Nephron (organoid): ENCODE measurements at regions not wholly inside any gene's neighbourhood (a gene's known extent, or its start where the extent isn't known, plus 50 kb on each side); places are given as distances from the start of the nearest gene placed in this dataset.

ENCODE experiments used
- H3K27ac Mint-ChIP-seq, 3 experiments: 2 replicates each; pipeline ENCODE4 v1.8.0; 2020; ENCODE audit warnings: mixed read lengths in 3 of 3, mild to moderate bottlenecking in 2 of 3, moderate library complexity in 1 of 3
- H3K27me3 Mint-ChIP-seq: 2 replicates; pipeline ENCODE4 v1.8.0; 2021; ENCODE audit warnings: low read depth, mild to moderate bottlenecking, moderate library complexity, mixed read lengths
- H3K36me3 Mint-ChIP-seq: 2 replicates; pipeline ENCODE4 v1.8.0; 2020; ENCODE audit warnings: low read depth, mixed read lengths
- H3K4me1 Mint-ChIP-seq: 2 replicates; pipeline ENCODE4 v1.8.0; 2020; ENCODE audit warnings: mixed read lengths
- H3K4me3 Mint-ChIP-seq, 3 experiments: 2 replicates each; pipeline ENCODE4 v1.8.0; 2020; ENCODE audit warnings: mild to moderate bottlenecking in 3 of 3, mixed read lengths in 3 of 3, moderate library complexity in 2 of 3
- H3K9me3 Mint-ChIP-seq: 2 replicates; pipeline ENCODE4 v1.8.0; 2020; ENCODE audit warnings: mixed read lengths
- TF ChIP-seq, protein P1 (sequence below), 3 experiments: fragments of 200-600 bp; sonication (generic); IDR thresholded peaks; one replicate each; pipeline ENCODE4 v1.5.0; 2021; ENCODE audit warnings: antibody characterized with exemption in 3 of 3; ENCODE audit not compliant: unreplicated experiment in 3 of 3

DNA sequence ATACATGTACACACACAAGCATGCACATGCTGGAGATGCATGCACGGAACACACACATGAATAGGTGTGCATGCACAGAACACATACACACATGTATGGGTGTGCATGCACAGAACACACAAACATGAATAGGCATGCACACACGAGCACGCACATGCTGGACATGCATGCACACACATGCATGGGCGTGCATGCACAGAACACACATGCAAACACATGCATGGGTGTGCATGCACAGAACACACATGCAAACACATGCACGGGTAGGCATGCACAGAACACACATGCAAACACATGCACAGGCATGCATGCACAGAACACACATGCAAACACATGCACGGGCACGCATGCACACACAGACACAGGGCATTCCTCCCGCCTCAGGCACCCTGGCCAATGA is 382.3 kb downstream of the IRX2 start:
- TF ChIP-seq, protein P1, sequence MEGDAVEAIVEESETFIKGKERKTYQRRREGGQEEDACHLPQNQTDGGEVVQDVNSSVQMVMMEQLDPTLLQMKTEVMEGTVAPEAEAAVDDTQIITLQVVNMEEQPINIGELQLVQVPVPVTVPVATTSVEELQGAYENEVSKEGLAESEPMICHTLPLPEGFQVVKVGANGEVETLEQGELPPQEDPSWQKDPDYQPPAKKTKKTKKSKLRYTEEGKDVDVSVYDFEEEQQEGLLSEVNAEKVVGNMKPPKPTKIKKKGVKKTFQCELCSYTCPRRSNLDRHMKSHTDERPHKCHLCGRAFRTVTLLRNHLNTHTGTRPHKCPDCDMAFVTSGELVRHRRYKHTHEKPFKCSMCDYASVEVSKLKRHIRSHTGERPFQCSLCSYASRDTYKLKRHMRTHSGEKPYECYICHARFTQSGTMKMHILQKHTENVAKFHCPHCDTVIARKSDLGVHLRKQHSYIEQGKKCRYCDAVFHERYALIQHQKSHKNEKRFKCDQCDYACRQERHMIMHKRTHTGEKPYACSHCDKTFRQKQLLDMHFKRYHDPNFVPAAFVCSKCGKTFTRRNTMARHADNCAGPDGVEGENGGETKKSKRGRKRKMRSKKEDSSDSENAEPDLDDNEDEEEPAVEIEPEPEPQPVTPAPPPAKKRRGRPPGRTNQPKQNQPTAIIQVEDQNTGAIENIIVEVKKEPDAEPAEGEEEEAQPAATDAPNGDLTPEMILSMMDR (IDR thresholded peaks at IDR 0.05; ENCODE audit: unreplicated experiment in 3 of 3): no peak
- Mint-ChIP-seq H3K4me1 (no peaks in the 10 kb centered on the region), H3K27me3 (peaks cover 12% of the 10 kb centered on the region), H3K36me3 (no peaks in the 10 kb centered on the region), H3K9me3 (peaks cover 5% of the 10 kb centered on the region), H3K4me3 (no peak overlapping the region), H3K27ac (no peak overlapping the region)

DNA sequence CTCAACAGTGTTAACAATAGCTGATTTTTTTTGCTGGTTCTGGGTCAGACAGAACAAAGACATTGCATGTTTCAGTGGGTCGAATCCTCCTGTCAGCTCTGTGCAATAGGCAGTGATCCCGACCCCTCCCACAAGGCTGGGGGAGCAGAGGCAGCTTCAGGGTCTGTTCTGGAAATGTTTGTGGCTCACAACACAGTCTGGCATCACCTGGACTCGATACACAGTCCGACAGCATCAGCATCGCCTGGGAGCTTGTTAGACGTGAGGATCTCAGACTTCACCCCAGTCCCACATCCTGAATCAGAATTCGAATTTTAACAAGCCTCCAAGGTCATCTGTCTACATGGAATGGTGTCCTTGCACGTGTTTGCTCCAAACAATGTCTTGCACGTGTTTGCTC is 384.7 kb downstream of the IRX2 start:
- Mint-ChIP-seq H3K36me3 (no peaks in the 10 kb centered on the region), H3K27ac (no peak overlapping the region), H3K4me1 (no peaks in the 10 kb centered on the region), H3K4me3 (no peak overlapping the region), H3K9me3 (peaks cover 15% of the 10 kb centered on the region), H3K27me3 (peaks cover 9% of the 10 kb centered on the region)
- TF ChIP-seq, protein P1 (IDR thresholded peaks at IDR 0.05; ENCODE audit: unreplicated experiment in 3 of 3): no peak

DNA sequence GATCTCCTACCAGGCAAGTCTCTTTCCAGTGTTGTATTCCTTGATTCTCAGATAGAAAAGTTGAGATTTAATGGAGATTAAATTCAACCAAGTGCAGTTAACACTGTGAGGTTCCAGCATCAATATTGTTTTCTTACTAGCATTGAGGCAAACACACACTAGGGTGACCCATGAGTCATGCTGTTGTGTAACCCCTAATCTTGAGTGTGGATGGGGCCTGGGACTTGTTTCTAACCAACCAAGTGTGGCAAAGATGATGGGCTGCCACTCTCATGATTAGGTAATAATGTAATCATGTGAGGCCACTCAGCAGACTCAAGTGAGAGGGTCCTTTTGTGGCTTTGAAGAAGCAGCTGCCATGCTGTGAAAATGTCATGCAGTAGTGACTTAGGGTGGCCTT is 394.2 kb downstream of the IRX2 start:
- Mint-ChIP-seq H3K27ac (no peak overlapping the region), H3K4me3 (no peak overlapping the region), H3K36me3 (no peaks in the 10 kb centered on the region), H3K4me1 (peaks cover 8% of the 10 kb centered on the region), H3K9me3 (peaks cover 17% of the 10 kb centered on the region), H3K27me3 (peaks cover 13% of the 10 kb centered on the region)
- TF ChIP-seq, protein P1 (IDR thresholded peaks at IDR 0.05; ENCODE audit: unreplicated experiment in 3 of 3): no peak

DNA sequence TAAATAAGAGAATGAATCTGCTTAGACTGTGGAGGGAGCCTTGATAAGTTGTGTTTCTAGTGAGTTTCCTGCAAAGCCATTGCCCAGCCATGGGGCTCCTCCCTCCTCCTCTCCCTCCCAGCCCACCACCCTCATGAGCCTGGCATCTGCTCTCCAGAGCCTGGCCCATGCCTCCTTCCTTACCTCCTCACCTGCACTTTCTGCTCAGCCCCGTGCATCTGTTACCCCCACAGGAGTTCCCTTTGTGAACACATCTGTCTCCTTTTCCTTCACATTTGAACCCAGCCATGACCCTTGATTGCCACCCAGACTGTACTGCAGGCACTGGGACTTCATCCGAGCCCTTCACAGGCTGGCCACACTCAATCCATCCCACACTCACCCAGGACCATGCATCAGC is 395.6 kb downstream of the IRX2 start:
- Mint-ChIP-seq H3K27me3 (peaks cover 13% of the 10 kb centered on the region), H3K27ac (no peak overlapping the region), H3K36me3 (no peaks in the 10 kb centered on the region), H3K4me1 (peaks cover 9% of the 10 kb centered on the region), H3K4me3 (no peak overlapping the region), H3K9me3 (peaks cover 15% of the 10 kb centered on the region)
- TF ChIP-seq, protein P1 (IDR thresholded peaks at IDR 0.05; ENCODE audit: unreplicated experiment in 3 of 3): no peak

DNA sequence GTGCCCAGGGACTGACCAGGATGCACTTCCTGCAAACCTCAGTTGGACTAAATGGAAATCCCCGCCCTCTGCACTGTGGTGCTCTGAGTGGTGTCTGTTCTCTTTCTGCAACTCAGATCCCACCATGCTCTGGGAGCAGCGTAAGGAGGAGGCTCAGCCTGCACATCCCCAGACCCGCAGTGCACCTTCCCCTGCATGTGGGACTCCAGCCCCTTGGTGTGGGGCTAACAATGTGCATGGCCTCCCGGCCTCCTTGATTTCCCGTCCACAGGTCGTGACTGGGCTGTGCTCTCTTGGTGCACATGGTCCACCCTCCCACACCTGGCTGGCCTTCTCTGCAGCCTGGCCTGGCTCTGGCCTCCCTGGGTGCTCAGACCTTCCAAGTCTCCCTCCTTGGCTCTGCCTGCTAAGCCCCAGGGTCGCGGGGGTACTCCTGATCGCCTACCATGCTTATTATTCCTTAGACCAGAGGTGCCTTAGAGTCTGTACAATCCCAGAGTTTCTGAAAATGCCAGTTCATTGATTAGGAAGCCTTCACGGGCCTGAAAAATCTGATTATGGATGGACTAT is 397.5 kb downstream of the IRX2 start:
- H3K9me3 Mint-ChIP-seq: peaks cover 15% of the 10 kb centered on the region

DNA sequence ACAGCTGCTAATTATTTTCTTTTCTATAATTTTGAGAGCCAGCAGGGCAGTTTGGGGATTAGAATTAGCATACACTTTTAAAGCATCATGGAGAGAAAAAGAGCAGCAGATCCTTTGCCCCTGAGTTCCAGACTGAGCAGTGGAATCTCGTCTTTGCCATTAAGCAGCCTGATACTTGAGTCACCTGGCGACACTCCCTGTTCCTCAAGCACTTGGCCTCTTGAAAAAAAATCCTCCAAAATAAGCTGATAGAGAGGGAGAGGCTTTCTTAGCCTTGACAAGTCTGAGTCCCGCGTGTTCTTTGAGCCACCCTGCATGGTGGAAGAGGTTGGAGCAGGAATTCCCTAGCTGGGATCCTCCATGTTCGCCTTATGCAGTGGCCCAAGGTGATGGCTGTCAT is 398.3 kb downstream of the IRX2 start:
- TF ChIP-seq, protein P1 (IDR thresholded peaks at IDR 0.05; ENCODE audit: unreplicated experiment in 3 of 3): no peak
- Mint-ChIP-seq H3K27ac (no peak overlapping the region), H3K27me3 (peaks cover 4% of the 10 kb centered on the region), H3K9me3 (peaks cover 19% of the 10 kb centered on the region), H3K4me1 (peaks cover 9% of the 10 kb centered on the region), H3K4me3 (no peak overlapping the region), H3K36me3 (no peaks in the 10 kb centered on the region)

More for the DNA sequence above, 397.5 kb downstream of the IRX2 start:
- no peak overlapping the region for H3K4me3 Mint-ChIP-seq
- H3K27me3 Mint-ChIP-seq: peaks cover 8% of the 10 kb centered on the region
- no peaks in the 10 kb centered on the region for H3K36me3 Mint-ChIP-seq
- peaks cover 9% of the 10 kb centered on the region for H3K4me1 Mint-ChIP-seq
- no peak overlapping the region for H3K27ac Mint-ChIP-seq
- TF ChIP-seq, protein P1 (IDR thresholded peaks at IDR 0.05; ENCODE audit: unreplicated experiment in 3 of 3): no peak
